CD4-positive, alpha-beta T cell treated with Interleukin-2 at 100 ng/mL for 4 hours (primary cell): ENCODE measurements at regions not wholly inside any gene's neighbourhood (a gene's known extent, or its start where the extent isn't known, plus 50 kb on each side); places are given as distances from the start of the nearest gene placed in this dataset.

Experiments used
- DNase-seq: peaks from one replicate; pipeline ENCODE4 v3.0.0-alpha.2; 2020; ENCODE audit warnings: low spot score

- DNase-seq, result no peak
These were observed 136.0 kb upstream of the RARB start for GRCh38 chr3:25292036-25292435.

GRCh38 chr3:25292595-25292994 lies 135.5 kb upstream of the RARB start:
- DNase-seq, result no peak

- no peak for DNase-seq
These were observed 134.3 kb upstream of the RARB start for GRCh38 chr3:25293736-25294135.

- DNase-seq, result no peak
These were observed 133.8 kb upstream of the RARB start for GRCh38 chr3:25294169-25294805.

- no peak for DNase-seq
These were observed 130.1 kb upstream of the RARB start for GRCh38 chr3:25297667-25298585.

DNA sequence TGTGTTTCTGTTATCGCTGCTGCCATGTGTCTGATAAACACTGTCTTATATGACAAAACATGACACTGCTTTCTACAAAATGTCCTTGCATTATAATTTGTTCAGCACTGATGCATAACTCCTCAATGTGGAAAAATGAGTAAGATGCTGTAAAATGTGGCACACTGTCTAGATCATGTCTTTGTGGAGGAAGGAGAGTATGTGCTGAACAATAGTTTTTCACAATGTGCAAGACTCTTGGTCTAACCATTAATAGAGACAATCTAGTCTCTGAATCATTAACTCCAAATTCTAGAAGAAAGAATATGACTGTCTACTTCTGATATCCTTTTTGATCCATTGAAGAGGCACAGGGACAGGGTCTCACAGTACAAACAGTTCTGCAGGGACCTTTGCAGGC lies 127.9 kb upstream of the RARB start:
- no peak for DNase-seq

DNA sequence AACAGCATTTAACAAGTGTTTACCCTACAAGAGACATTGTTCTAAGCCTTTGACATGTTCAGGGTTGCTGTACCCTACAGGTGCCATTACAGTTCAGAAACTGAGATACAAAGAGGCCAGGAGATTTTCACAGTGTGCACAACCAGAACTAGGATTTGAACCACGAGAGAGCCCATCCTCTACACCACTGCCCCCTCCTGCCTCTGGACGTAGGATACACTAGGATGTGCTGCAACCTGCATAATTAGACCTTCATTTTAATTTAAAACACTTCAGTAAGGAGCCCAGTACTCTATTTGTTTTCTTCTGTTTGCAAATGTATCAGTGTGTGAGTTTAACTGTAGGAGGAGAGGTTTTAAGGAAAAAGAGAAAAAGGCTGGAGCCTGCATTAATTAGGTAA lies 123.1 kb upstream of the RARB start:
- no peak for DNase-seq

- DNase-seq, result no peak
These were observed 122.0 kb upstream of the RARB start for GRCh38 chr3:25306066-25306465.

DNA sequence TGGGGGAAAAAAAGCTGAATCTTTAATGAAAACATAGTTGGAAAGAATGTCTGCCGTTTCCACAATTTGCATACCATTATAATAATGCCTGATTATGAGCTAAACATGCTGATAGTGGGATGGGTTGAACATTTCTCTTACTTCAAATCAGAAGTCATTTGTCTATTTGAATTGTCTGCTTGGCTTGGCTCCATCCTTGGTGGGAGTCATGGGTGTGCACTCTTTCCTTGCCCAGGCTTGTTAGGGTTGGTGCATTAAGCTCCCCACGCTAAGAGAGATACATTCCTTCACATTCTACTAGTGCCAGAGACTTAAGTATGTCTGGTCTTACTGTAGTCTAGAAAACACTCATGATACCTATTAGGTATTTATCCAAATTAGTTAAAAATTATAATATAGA lies 121.4 kb upstream of the RARB start:
- no peak for DNase-seq

- DNase-seq, result no peak
These were observed 114.8 kb upstream of the RARB start for GRCh38 chr3:25313286-25313685.

DNA sequence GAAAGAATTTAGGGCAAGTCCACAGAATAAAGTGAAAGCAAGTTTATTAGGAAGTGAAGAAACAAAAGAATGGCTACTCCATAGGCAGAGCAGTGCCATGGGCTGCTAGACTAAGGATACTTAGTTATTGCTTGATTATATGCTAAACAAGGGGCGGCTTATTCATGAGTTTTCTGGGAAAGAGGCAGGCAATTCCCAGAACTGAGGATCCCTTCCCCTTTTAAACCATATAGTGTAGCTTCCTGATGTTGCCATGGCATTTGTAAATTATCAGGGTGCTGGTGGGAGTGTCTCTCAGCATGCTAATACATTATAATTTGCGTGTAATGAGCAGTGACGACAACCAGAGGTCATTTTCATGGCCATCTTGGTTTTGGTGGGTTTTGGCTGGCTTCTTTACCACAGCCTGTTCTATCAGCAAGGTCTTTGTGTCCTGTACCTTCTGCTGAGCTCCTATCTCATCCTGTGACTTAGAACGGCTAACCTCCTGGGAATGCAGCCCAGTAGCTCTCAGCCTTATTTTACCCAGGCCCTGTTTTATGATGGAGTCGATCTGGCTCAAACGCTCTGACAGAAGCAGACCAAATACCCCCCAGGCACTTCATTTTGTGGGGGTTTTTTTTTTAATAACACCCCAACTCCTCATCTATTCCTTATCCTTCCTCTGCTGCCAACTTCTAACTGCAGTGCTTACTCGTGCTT lies 103.0 kb upstream of the RARB start:
- no peak for DNase-seq

- DNase-seq, result no peak
These were observed 92.7 kb upstream of the RARB start for GRCh38 chr3:25335356-25335755.

GRCh38 chr3:25338158-25338725 lies 89.8 kb upstream of the RARB start:
- DNase-seq, result no peak

- no peak for DNase-seq
These were observed 88.8 kb upstream of the RARB start for GRCh38 chr3:25339225-25339624.

DNA sequence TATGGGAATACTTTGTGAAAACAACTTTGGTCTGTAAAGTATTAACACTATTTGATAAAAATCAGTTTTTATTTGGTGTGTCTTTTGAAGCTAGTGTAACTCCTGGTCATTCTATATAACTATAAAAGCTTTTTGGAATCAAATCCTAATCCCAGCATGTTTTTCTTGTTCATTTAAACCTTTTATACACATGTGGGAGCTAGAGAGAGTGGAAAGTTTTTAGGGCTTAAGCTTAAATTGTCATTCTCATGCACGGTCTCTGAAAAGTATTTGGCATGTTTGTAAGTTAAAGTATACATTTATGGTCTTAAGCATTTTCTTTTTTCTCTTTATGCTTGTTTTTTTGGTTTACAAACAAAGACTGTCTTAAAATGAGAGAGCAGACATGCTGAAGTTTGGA lies 83.4 kb upstream of the RARB start:
- no peak for DNase-seq

DNA sequence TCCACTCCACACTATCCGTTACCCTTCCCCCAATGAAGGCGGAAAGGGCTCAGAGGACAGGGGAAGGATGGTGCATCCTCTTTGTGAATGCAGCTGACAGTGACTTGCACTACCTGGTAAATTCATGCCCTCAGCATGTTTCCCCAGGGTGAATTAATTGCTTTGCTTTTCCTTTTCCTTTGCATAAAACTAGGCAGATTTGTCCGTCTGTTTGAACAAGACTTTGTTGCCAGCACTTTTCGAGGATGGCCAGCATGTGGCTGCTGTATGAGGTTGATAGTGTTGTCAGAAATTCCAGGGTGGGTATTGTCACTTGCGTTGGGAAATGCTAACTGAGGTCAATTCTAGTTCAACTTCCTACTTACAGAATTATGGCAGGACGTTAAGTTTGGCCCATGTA lies 79.0 kb upstream of the RARB start:
- DNase-seq, result no peak

DNA sequence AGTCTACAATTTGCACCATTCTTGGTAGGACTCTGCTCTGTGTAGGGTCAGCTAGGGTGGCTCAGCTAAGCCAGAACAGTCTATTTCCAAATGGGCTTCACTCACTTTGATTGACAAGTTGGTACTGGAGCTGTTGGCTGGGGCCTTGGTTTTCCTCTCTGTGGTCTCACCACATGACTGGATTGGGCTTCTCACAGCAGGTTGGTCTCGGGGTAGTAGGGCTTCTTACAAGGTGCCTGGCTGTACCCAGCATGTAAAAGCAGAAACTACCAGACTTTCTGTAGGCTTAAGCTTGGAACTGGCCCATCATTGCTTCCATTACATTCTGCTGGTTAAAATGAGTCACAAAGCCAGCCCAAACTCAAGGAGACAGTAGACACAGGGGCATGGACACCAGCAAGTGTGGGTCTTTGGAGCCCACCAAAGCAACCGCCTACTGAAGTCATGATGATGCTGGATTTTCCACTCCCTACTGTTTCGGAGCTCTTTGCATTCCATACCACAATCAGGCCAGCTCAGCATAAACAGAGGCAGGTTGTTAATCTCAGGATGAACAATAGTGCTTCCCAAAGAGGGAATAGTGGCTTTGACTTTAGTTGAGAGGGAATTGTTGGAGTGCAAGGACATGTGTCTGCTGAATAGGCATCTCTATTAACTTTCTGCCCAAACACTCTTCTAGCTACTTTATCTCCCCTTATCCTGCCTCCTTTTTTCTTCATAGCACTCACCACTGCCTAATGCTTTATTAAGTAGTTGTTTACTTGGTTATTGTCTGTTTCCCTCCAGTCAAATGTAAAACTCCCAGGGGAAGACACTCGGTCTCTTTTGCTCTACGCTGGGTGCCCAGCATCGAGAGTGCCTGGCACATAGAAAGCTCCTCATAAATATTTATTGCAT lies 78.0 kb upstream of the RARB start:
- DNase-seq, result no peak

DNA sequence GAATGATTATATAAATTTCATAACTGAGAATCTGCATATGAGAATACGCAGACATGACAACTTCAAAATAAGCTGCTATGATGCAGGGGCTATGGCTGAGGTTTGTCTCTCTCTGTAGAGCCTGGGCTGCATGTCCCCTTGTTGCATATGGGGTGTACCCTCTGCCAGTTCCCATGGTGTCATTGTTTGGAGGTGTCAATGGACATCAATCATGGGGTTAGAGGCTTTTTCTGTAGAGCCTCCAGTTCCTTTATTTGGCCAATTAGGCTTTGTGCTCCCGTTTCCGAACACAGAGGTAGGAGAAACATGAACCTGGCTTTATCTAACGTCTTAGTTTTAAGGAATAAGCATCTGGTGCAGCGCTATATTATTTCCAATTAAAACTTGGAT lies 77.3 kb upstream of the RARB start:
- no peak for DNase-seq

- DNase-seq, result no peak
These were observed 74.0 kb upstream of the RARB start for GRCh38 chr3:25354071-25354470.

GRCh38 chr3:25355034-25355885 lies 72.8 kb upstream of the RARB start:
- no peak for DNase-seq

- DNase-seq, result no peak
These were observed 72.1 kb upstream of the RARB start for GRCh38 chr3:25355998-25356397.
